Neural progenitor cell (in vitro differentiated cells): ENCODE measurements at regions not wholly inside any gene's neighbourhood (a gene's known extent, or its start where the extent isn't known, plus 50 kb on each side); places are given as distances from the start of the nearest gene placed in this dataset.
A peak's percentile ranks its signal among the peaks of the same experiment; 100 is the strongest.

Experiments
- DNase-seq: peaks from one replicate; pipeline ENCODE4 v3.0.0-alpha.2; 2016; ENCODE audit warnings: low spot score
- H2AFZ ChIP-seq: fragments of 200-600 bp; sonication (generic); replicated peaks from 2 replicates; pipeline ENCODE4 v1.6.1; 2016; ENCODE audit warnings: antibody characterized with exemption
- H3F3A ChIP-seq: fragments of 200-600 bp; sonication (generic); 2 replicates; pipeline ENCODE4 v1.6.1; 2016; ENCODE audit warnings: antibody characterized with exemption, low read depth
- H3K27ac ChIP-seq: fragments of 200-600 bp; sonication (generic); 2 replicates; pipeline ENCODE4 v1.5.1; 2016; ENCODE audit warnings: mild to moderate bottlenecking
- H3K27me3 ChIP-seq: fragments of 200-600 bp; sonication (generic); 2 replicates; pipeline ENCODE4 v1.6.1; 2016; ENCODE audit warnings: mild to moderate bottlenecking, moderate library complexity
- H3K36me3 ChIP-seq: fragments of 200-600 bp; sonication (generic); 2 replicates; pipeline ENCODE4 v1.5.1; 2016
- H3K4me1 ChIP-seq: fragments of 200-600 bp; sonication (generic); 2 replicates; pipeline ENCODE4 v1.6.1; 2016; ENCODE audit warnings: mixed run types
- H3K4me2 ChIP-seq: fragments of 200-600 bp; sonication (generic); 2 replicates; pipeline ENCODE4 v1.6.1; 2016
- H3K4me3 ChIP-seq: fragments of 200-600 bp; sonication (generic); 2 replicates; pipeline ENCODE4 v1.5.1; 2016
- H3K79me2 ChIP-seq: fragments of 200-600 bp; sonication (generic); 2 replicates; pipeline ENCODE4 v1.6.1; 2016; ENCODE audit warnings: low read depth
- H3K9ac ChIP-seq: fragments of 200-600 bp; sonication (generic); 2 replicates; pipeline ENCODE4 v1.6.1; 2016
- H3K9me3 ChIP-seq: fragments of 200-600 bp; sonication (generic); 2 replicates; pipeline ENCODE4 v1.5.1; 2016; ENCODE audit warnings: low read depth
- H4K20me1 ChIP-seq: fragments of 200-600 bp; sonication (generic); 2 replicates; pipeline ENCODE4 v1.6.1; 2016; ENCODE audit warnings: low read depth
- H3K27ac Mint-ChIP-seq: 3 replicates; pipeline ENCODE4 v1.8.0; 2021; ENCODE audit warnings: mixed read lengths
- H3K27me3 Mint-ChIP-seq: 2 replicates; pipeline ENCODE4 v1.8.0; 2022; ENCODE audit warnings: low read depth, mild to moderate bottlenecking, inconsistent platforms, moderate library complexity, mixed read lengths; ENCODE audit not compliant: insufficient read depth
- H3K36me3 Mint-ChIP-seq: 3 replicates; pipeline ENCODE4 v1.8.0; 2021; ENCODE audit warnings: mixed read lengths
- H3K4me1 Mint-ChIP-seq: 3 replicates; pipeline ENCODE4 v1.8.0; 2021; ENCODE audit warnings: mixed read lengths
- H3K4me3 Mint-ChIP-seq: 3 replicates; pipeline ENCODE4 v1.8.0; 2021; ENCODE audit warnings: mild to moderate bottlenecking, moderate library complexity, mixed read lengths
- H3K9me3 Mint-ChIP-seq: 3 replicates; pipeline ENCODE4 v1.8.0; 2020; ENCODE audit warnings: mixed read lengths
- EZH2 ChIP-seq: fragments of 200-600 bp; sonication (generic); IDR thresholded peaks from 2 replicates; pipeline ENCODE4 v1.6.1; 2017; ENCODE audit warnings: antibody characterized with exemption, mild to moderate bottlenecking, moderate library complexity
- EZH2phosphoT487 ChIP-seq: fragments of 200-600 bp; sonication (generic); IDR thresholded peaks from 2 replicates; pipeline ENCODE4 v1.6.1; 2017; ENCODE audit warnings: antibody characterized with exemption
- TF ChIP-seq, protein P1 (sequence below): fragments of 200-600 bp; sonication (generic); IDR thresholded peaks from 2 replicates; pipeline ENCODE4 v1.5.1; 2017; ENCODE audit warnings: antibody characterized with exemption, mild to moderate bottlenecking

DNA sequence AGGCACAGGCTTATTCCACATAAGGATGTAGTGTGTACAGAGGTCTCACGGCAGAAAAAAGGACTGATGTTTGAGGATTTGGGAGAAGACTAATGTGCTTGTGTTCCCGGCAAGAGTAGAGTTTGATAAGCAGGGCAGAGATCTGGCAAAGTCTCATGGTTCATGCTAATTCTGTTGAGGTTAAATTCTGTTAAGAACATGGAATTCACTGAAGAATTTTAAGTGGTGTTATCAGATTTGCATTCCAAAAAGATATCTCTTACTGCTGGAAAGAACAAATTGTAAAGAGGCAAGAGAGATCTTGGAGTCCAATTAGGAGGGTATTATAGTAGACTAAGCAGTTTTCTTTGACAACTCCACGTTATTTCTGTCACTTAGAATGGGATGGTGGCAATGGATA lies 348.3 kb downstream of the TDRD3 start:
- DNase-seq = no peak
- Histone ChIP-seq H3K27ac (no peak overlapping the region), H3K4me1 (peaks cover 3% of the 10 kb centered on the region), H4K20me1 (no peaks in the 10 kb centered on the region), H2AFZ (no peak overlapping the region), H3K9ac (no peak overlapping the region), H3K4me3 (no peak overlapping the region), H3K9me3 (no peaks in the 10 kb centered on the region), H3K4me2 (no peak overlapping the region), H3K79me2 (no peaks in the 10 kb centered on the region), H3K36me3 (no peaks in the 10 kb centered on the region), H3K27me3 (no peaks in the 10 kb centered on the region), H3F3A (no peaks in the 10 kb centered on the region)
- Mint-ChIP-seq H3K9me3 (peaks cover 15% of the 10 kb centered on the region), H3K4me3 (no peak overlapping the region), H3K27me3 (no peaks in the 10 kb centered on the region), H3K27ac (no peak overlapping the region), H3K4me1 (no peaks in the 10 kb centered on the region), H3K36me3 (peaks cover 2% of the 10 kb centered on the region)
- TF ChIP-seq EZH2 = no peak
- TF ChIP-seq EZH2phosphoT487 = no peak
- TF ChIP-seq, protein P1, sequence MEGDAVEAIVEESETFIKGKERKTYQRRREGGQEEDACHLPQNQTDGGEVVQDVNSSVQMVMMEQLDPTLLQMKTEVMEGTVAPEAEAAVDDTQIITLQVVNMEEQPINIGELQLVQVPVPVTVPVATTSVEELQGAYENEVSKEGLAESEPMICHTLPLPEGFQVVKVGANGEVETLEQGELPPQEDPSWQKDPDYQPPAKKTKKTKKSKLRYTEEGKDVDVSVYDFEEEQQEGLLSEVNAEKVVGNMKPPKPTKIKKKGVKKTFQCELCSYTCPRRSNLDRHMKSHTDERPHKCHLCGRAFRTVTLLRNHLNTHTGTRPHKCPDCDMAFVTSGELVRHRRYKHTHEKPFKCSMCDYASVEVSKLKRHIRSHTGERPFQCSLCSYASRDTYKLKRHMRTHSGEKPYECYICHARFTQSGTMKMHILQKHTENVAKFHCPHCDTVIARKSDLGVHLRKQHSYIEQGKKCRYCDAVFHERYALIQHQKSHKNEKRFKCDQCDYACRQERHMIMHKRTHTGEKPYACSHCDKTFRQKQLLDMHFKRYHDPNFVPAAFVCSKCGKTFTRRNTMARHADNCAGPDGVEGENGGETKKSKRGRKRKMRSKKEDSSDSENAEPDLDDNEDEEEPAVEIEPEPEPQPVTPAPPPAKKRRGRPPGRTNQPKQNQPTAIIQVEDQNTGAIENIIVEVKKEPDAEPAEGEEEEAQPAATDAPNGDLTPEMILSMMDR = no peak

DNA sequence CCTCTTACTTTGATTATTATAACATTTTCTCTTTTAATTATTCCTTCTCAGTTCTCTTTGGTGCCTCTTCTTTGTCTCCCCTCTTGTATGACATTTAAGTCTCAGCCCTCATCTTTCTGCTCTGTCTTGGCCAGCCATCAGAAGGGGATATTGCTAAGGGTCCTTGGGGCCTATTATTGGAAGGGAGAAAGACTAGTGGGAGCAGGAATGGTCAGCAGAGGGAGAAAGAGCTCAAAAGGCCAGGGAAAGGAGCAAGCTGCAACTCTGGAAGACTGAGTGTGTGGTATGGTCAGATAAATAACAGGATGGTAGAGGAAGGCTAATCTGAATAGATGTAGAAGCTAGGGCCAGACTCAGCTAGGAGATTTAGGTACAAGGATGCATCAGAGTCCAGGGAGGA lies 336.9 kb downstream of the TDRD3 start:
- H3K36me3 Mint-ChIP-seq = no peaks in the 10 kb centered on the region
- H3K9ac ChIP-seq = no peak overlapping the region
- no peak overlapping the region for H3K27ac ChIP-seq
- H3K27ac Mint-ChIP-seq = no peak overlapping the region
- no peaks in the 10 kb centered on the region for H3K79me2 ChIP-seq
- peaks cover 2% of the 10 kb centered on the region for H3K9me3 Mint-ChIP-seq
- no peak overlapping the region for H3K4me2 ChIP-seq
- no peaks in the 10 kb centered on the region for H3K36me3 ChIP-seq
- no peaks in the 10 kb centered on the region for H3K27me3 Mint-ChIP-seq
- DNase-seq = peak; percentile 17
- no peaks in the 10 kb centered on the region for H3K27me3 ChIP-seq
- no peaks in the 10 kb centered on the region for H4K20me1 ChIP-seq
- no peaks in the 10 kb centered on the region for H3K4me1 Mint-ChIP-seq
- no peaks in the 10 kb centered on the region for H3K4me1 ChIP-seq
- H2AFZ ChIP-seq = no peak overlapping the region
- no peak for TF ChIP-seq EZH2phosphoT487
- no peak for TF ChIP-seq EZH2
- TF ChIP-seq, protein P1 = peak; percentile 30
- no peaks in the 10 kb centered on the region for H3F3A ChIP-seq
- H3K9me3 ChIP-seq = no peaks in the 10 kb centered on the region
- no peak overlapping the region for H3K4me3 Mint-ChIP-seq
- H3K4me3 ChIP-seq = no peak overlapping the region

DNA sequence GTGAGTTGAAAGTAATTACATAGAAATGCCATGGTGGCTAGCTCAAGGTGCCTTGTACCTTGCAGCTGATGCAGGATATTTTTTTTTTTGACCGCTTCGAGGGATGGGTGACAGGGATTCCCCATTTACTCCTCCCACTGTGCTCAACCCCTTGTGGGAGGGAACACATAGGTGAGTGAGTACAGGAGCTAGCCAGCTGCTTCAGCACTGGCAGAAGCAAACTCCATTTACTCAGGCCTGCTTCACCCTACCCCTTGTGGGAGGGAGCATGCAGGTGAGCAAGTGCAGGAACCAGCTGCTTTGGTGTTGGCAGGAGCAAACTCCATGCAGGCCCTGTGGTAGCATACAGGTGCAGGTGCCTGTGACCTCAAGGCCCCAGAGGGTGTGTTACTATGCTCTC lies 330.1 kb downstream of the TDRD3 start:
- Histone ChIP-seq H3K9ac (no peak overlapping the region), H4K20me1 (no peaks in the 10 kb centered on the region), H3K27me3 (no peaks in the 10 kb centered on the region), H3F3A (no peaks in the 10 kb centered on the region), H3K36me3 (no peaks in the 10 kb centered on the region), H3K9me3 (no peaks in the 10 kb centered on the region), H3K4me3 (no peak overlapping the region), H2AFZ (no peak overlapping the region), H3K4me1 (no peaks in the 10 kb centered on the region), H3K27ac (no peak overlapping the region), H3K4me2 (no peak overlapping the region), H3K79me2 (no peaks in the 10 kb centered on the region)
- Mint-ChIP-seq H3K4me1 (no peaks in the 10 kb centered on the region), H3K4me3 (no peak overlapping the region), H3K27me3 (no peaks in the 10 kb centered on the region), H3K36me3 (no peaks in the 10 kb centered on the region), H3K9me3 (no peaks in the 10 kb centered on the region), H3K27ac (no peak overlapping the region)
- no peak for DNase-seq
- TF ChIP-seq EZH2 (no peak), EZH2phosphoT487 (no peak)
- TF ChIP-seq, protein P1 = no peak
